ENCODE measurements at regions not wholly inside any gene's neighbourhood (a gene's known extent, or its start where the extent isn't known, plus 50 kb on each side); places are given as distances from the start of the nearest gene placed in this dataset.

GRCh38 chr7:136230210-136230609, 253.1 kb upstream of the MTPN start:
- DNase-seq (ENCODE audit: low read depth): no peak
- no peak overlapping the region for H3K4me3 ChIP-seq (ENCODE audit: low read length)
- no peak for TF ChIP-seq CTCF (conservative IDR thresholded peaks at IDR 0.05; ENCODE audit: low read depth, low read length)

- TF ChIP-seq CTCF (conservative IDR thresholded peaks at IDR 0.05; ENCODE audit: low read depth, low read length): no peak
- DNase-seq (ENCODE audit: low read depth): no peak
- H3K4me3 ChIP-seq (ENCODE audit: low read length): no peak overlapping the region
These were observed 252.6 kb upstream of the MTPN start for GRCh38 chr7:136229790-136230189.

GRCh38 chr7:136228171-136228570, 251.0 kb upstream of the MTPN start:
- DNase-seq (ENCODE audit: low read depth): no peak
- no peak for TF ChIP-seq CTCF (conservative IDR thresholded peaks at IDR 0.05; ENCODE audit: low read depth, low read length)

GRCh38 chr7:136214356-136214755, 237.2 kb upstream of the MTPN start:
- peak; percentile 35 for TF ChIP-seq CTCF (conservative IDR thresholded peaks at IDR 0.05; ENCODE audit: low read depth, low read length)
- no peak for DNase-seq (ENCODE audit: low read depth)

More at GRCh38 chr7:136228171-136228570, 251.0 kb upstream of the MTPN start:
- H3K4me3 ChIP-seq (ENCODE audit: low read length): no peak overlapping the region

GRCh38 chr7:136213012-136213411, 235.9 kb upstream of the MTPN start:
- no peak for TF ChIP-seq CTCF (conservative IDR thresholded peaks at IDR 0.05; ENCODE audit: low read depth, low read length)
- H3K4me3 ChIP-seq (ENCODE audit: low read length): no peak overlapping the region
- no peak for DNase-seq (ENCODE audit: low read depth)

More at GRCh38 chr7:136214356-136214755, 237.2 kb upstream of the MTPN start:
- no peak overlapping the region for H3K4me3 ChIP-seq (ENCODE audit: low read length)

- no peak for TF ChIP-seq CTCF (conservative IDR thresholded peaks at IDR 0.05; ENCODE audit: low read depth, low read length)
- DNase-seq (ENCODE audit: low read depth): no peak
- H3K4me3 ChIP-seq (ENCODE audit: low read length): no peak overlapping the region
These were observed 233.5 kb upstream of the MTPN start for GRCh38 chr7:136210664-136211063.

- no peak overlapping the region for H3K4me3 ChIP-seq (ENCODE audit: low read length)
- no peak for TF ChIP-seq CTCF (conservative IDR thresholded peaks at IDR 0.05; ENCODE audit: low read depth, low read length)
- no peak for DNase-seq (ENCODE audit: low read depth)
These were observed 232.9 kb upstream of the MTPN start for GRCh38 chr7:136210079-136210478.
